HepG2 (cell line): ENCODE measurements at regions not wholly inside any gene's neighbourhood (a gene's known extent, or its start where the extent isn't known, plus 50 kb on each side); places are given as distances from the start of the nearest gene placed in this dataset.
"Not testable (repeated sequence)": the region's sequence is repeated elsewhere in the genome, so short reads cannot be mapped to it uniquely, and the experiment has no call there.

Experiments used
- EZH2 ChIP-seq: conservative IDR thresholded peaks from 2 replicates; pipeline ENCODE4 v1.6.1; 2012; ENCODE audit warnings: mild to moderate bottlenecking, low read depth, low read length, moderate library complexity
- ZFP37 ChIP-seq: sonication (generic); formaldehyde crosslinking; IDR thresholded peaks from 2 replicates; pipeline ENCODE4 v1.4.0; 2020; ENCODE audit warnings: missing genetic modification reagents, borderline replicate concordance
- ZNF792 ChIP-seq: IDR thresholded peaks from 2 replicates; pipeline ENCODE4 v1.6.1; 2016

DNA sequence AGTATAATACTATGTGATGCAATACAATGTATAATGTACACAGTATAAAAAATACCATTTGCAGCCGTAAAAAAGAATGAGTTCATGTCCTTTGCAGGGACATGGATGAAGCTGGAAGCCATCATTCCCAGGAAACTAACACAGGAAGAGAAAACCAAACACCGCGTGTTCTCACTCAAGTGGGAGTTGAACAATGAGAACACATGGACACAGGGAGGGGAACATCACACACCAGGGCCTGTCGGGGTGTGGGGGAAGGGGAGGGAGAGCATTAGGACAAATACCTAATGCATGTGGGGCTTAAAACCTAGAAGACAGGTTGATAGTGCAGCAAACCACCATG is 72.6 kb upstream of the PEG3 start:
- not testable (repeated sequence) for TF ChIP-seq EZH2; ZFP37; ZNF792 (CRISPR knock-in tag)
